8988T (cell line): ENCODE measurements at regions not wholly inside any gene's neighbourhood (a gene's known extent, or its start where the extent isn't known, plus 50 kb on each side); places are given as distances from the start of the nearest gene placed in this dataset.
"Not testable (repeated sequence)": the region's sequence is repeated elsewhere in the genome, so short reads cannot be mapped to it uniquely, and the experiment has no call there.

Experiments
- DNase-seq: peaks from one replicate; pipeline ENCODE4 v3.0.0; 2011

DNA sequence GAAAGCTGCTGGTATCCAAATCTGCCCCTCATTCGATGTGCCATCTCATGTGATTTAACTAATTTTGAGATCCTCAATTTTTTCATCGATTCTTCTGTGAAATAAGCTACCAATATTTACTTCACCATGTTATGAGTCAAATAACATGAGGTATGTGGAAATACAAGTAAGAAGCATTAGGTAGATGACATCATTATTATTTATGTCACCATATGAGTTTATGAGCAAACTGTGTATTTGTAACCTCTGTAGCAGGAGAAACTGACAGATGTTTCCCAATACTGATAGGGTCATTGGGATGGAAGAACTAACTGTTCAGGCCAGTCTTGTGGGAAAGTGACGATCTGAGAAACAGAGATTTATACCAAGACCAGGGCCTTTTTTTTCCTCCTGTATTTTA, 229.4 kb upstream of the GOT2 start:
- DNase-seq, result no peak

DNA sequence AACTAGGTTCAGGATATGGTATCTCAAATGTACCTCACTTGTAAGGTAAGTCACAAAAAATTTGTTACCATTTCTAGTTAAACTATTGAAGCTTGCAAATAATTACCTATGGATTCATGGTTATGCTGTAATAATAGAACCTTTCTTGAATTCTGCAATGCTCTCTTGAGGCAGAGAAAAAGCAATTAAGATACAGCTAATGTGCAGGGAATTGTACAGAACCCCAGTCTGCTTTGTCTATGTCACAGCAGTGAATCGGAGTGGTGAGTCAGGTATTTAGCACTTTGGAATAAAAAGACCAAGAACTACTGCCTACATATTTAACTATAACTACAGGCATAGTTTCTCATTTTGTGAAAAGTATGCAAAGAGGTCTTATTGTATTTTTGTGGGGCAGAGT, 228.7 kb upstream of the GOT2 start:
- DNase-seq, result no peak

GRCh38 chr16:58960484-58960883, 226.4 kb upstream of the GOT2 start:
- no peak for DNase-seq

GRCh38 chr16:58960034-58960433, 225.9 kb upstream of the GOT2 start:
- DNase-seq, result no peak

DNA sequence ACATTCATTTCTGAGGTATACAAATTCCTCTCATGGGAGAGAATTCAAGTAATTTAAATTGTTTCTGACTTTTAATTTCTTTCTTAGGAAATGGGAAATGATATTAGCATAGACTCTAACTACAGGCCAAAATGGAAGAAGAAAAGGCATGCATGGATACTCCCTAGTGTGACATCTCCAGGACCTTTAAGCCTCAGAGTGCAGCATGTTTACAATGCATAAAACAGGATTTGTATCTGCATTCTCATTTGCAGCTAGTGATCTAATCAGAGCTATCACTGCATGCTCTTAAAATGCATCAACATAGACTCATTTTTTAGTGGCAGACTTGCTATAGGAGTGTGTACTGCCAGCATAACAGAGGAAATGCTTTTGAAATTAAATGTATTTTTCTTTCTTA, 224.6 kb upstream of the GOT2 start:
- DNase-seq, result no peak

DNA sequence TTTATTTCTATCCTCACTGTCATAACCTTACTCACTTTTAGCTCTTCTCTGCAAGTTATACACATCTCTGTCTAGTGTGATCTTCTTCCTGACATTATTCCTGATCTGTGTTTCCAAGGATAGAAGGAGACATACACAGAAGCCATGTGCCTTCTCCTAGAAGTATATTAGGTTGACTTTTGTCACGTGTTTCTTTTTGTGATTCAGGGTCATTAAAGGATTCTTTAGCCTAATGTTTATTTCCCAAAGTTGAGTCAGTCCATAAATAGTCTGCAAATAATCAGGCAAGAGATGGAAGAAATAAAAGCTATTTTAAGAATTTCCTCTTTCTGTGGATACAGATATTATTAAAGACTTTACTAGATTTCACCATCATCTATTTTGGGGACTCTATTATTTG, 214.1 kb upstream of the GOT2 start:
- no peak for DNase-seq

DNA sequence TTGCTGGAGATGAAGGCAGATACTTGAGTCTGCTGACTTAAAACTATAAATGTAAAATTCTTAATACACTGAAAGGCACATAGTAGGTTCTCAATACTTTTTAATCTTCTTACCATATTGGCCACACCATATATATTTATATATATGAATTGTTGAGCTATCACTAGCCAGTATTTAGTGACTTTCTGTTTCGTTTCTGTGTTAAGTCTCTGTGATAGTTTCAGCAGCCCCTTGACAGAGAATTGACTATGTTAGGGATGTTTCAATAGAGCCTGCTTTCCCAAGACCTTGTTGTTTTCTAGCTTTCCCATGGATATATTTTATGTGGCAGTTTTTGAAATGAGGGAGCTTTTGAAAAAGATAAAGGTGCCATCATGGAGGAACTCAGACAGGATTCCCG, 206.5 kb upstream of the GOT2 start:
- DNase-seq, result no peak

- DNase-seq, result no peak
Observed at GRCh38 chr16:58938811-58939210, 204.7 kb upstream of the GOT2 start.

- no peak for DNase-seq
Observed at GRCh38 chr16:58937661-58938060, 203.5 kb upstream of the GOT2 start.

GRCh38 chr16:58933186-58933585, 199.1 kb upstream of the GOT2 start:
- DNase-seq, result no peak

DNA sequence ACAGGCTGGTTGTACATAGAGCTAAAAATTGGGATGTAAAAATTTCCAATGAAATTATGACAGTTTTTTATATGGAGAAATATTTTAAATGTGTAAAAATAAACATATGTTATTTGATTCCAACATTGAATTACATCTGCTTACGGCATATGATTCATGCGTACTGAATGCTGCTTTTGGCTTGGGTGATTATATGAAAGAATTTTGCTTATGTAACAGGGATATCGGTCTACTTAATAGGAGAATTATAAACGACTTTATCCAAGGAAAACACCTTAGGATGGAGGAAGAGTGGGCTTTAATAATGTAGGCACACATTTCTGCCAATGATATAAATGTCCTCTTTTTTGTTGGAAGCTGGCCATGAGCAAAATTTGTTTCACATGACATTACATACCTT, 197.3 kb upstream of the GOT2 start:
- no peak for DNase-seq

DNA sequence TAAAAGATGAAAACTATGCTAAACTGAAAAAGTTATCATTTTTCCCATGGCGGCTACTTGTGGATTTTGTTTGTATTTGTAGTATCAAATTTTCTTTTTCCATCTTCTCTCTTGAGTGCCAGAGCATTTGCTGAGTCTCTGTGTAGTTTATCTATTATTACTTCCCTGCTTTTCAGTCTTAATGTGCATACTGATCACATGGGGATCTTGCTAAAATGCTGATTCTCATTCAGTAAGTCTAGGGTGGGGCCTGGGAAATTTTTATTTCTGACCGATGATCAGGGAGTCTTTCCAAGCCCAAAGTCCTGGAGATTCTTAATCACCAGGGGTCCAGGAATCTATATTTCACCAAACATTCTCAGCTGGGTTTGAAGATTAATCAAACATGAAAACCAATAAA, 189.0 kb upstream of the GOT2 start:
- DNase-seq, result no peak

GRCh38 chr16:58913456-58913855, 179.3 kb upstream of the GOT2 start:
- DNase-seq, result no peak

- DNase-seq, result no peak
Observed at GRCh38 chr16:58912571-58912970, 178.5 kb upstream of the GOT2 start.

- no peak for DNase-seq
Observed at GRCh38 chr16:58906981-58907715, 173.0 kb upstream of the GOT2 start.

- no peak for DNase-seq
Observed at GRCh38 chr16:58904291-58904690, 170.2 kb upstream of the GOT2 start.

- DNase-seq, result no peak
Observed at GRCh38 chr16:58889516-58889915, 155.4 kb upstream of the GOT2 start.

DNA sequence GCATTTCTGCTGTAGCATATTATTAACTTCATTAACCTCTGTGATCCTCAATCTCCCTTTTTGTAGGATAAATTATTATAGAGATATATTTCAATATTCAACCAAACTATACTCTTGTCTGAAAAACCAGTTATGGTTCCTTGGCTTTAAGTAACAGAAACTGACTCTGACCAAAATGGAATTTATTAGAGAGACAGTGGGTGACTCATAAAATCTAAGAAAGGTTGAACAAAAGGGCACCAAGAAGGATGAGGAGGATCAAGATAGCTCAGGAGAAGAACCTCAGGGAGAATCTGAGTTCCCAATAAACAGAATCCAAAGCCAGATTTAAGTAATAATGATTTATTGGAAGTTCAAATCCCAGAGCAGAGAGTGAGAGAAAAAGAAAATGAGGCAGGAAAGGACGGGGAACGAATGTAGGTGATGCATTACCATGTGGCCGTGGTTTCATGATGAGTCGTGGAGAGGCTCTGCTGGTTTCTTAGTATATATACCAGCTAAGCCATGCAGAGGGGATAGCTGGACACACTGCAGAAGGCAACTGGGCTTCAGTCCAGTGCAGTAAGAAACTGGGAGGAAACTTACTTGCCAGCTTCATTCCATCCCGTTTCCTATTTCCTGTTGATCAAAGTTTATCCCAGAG, 151.5 kb upstream of the GOT2 start:
- no peak for DNase-seq

- no peak for DNase-seq
Observed at GRCh38 chr16:58884141-58884540, 150.0 kb upstream of the GOT2 start.

DNA sequence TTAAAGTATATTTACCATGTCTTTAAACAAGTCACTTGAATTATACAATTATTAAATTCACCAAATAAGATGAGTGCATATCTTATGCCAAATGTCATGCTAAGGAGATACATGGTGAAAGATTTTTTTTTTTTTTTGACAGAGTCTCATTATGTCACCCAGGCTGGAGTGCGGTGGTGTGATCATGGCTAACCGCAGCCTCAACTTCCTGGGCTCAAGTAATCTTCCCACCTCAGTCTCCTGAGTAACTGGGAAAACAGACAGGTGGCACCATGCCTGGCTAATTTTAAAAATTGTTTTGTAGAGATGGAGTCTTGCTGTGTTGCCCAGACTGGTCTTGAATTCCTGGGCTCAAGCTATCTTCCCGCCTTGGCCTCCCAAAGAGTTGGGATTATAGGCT, 149.0 kb upstream of the GOT2 start:
- DNase-seq, result no peak

DNA sequence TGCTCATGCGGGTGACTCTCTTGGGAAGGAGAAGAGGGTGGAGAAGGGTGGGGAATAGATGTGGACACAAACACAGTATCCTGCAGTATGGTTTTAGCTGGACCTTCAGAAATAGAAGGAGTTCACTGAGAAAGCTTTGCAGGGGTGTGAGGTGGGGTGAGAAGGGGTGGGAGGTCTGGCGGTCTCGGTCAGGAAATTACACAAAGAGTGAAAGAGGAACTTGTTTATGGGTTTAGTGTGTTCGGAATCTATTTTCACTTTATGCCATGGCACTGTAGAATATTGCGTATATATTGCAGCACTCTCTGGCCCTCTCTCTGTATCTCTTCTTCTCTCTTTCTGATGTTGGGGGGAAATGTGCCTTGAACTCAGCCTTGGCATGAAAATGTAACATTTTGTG, 148.2 kb upstream of the GOT2 start:
- DNase-seq, result no peak

GRCh38 chr16:58878641-58879040, 144.5 kb upstream of the GOT2 start:
- not testable (repeated sequence) for DNase-seq

DNA sequence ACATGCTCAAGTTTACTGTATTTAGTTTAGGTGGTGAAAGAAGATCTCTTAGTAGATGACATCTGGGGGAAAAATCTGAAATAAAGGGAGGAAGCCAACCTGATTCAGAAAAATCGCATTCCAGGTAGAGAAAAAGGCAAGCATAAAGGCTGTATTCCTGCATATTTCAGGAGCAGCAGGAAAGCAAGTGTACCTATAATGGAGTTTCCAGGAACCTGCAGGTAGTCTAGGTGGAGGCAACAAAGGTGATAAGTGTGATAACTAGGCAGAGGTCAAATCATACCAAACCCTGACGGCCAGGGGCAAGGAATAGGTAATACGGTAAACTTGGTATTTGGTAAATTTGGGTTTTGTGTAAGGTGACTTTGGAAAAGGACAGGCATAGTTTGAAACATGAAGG, 132.8 kb upstream of the GOT2 start:
- no peak for DNase-seq

DNA sequence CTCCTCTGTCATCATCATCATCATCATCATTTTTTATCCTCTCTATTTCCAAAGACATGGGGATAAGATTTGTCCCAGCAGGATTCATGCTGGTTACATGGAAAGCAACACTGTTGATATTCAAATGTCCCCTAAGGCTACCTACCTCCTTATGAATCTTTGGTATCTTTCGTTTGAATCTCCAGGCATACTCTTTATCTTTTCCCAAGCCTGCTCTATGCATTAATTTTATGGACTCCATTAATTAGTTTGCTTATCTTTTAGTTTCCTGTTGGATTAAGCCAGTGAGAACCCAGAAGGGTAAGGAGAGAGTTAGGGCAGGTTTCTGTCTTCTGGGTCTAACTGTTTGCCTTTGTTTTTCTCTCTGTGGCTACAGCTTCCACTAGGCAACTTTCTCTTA, 129.6 kb upstream of the GOT2 start:
- no peak for DNase-seq

- DNase-seq, result no peak
Observed at GRCh38 chr16:58863042-58863441, 128.9 kb upstream of the GOT2 start.
